ENCODE measurements at regions not wholly inside any gene's neighbourhood (a gene's known extent, or its start where the extent isn't known, plus 50 kb on each side); places are given as distances from the start of the nearest gene placed in this dataset.

DNA sequence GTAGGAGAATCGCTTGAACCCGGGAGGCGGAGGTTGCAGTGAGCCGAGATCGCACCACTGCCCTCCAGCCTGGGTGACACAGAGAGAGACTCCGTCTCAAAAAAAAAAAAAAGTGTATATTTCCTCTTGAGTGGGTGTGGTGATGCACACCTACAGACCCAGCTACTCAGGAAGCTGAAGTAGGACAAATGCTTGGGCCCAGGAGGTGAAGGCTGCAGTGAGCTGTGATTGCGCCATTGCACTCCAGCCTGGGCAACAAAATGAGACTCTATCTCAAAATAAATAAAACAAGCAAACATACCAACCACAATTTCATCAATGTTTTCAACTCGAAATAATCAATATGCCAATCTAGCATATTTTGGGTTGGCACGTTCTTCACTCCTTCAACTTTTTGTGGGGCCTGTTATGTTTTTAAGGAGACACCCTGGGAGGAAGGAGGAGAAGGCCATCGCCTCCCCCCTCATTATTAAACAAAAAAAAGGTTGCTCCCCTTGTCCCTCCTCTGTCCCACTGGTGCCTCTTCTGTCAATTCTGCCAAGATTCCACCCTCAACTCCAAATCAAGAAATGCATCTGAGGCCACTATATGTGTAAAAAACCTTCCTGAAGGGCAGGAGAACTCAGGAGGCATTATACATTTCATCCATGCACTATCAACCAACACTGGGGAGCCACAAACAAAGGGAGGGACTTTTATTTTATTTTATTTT lies 52.4 kb upstream of the ATF7IP2 start:
- Histone ChIP-seq H3K4me1 (ENCODE audit: insufficient read depth) (no peaks in the 10 kb centered on the region), H3K4me2 (no peak overlapping the region), H3K27ac (ENCODE audit: low read depth) (no peak overlapping the region), H3K9me2 (ENCODE audit: insufficient read depth) (no peaks in the 10 kb centered on the region), H4K20me1 (replicated peaks; ENCODE audit: insufficient read depth) (no peaks in the 10 kb centered on the region), H2AFZ (no peak overlapping the region; the same call in 1 of the 2 replicates), H3K4me3 (no peak overlapping the region), H3K27me3 (ENCODE audit: insufficient read depth) (no peaks in the 10 kb centered on the region), H3K36me3 (ENCODE audit: insufficient read depth) (no peaks in the 10 kb centered on the region), H3K79me2 (replicated peaks; ENCODE audit: insufficient read depth) (no peaks in the 10 kb centered on the region), H3F3A (replicated peaks; ENCODE audit: low read depth) (no peaks in the 10 kb centered on the region)
- DNase-seq (ENCODE audit: low spot score) (no peak), ATAC-seq (no peak)
- H3K9me3 Mint-ChIP-seq = peaks cover 10% of the 10 kb centered on the region
- TF ChIP-seq EZH2phosphoT487 (IDR thresholded peaks at IDR 0.05; ENCODE audit: unreplicated experiment) (no peak), STAT1 (IDR thresholded peaks at IDR 0.05; ENCODE audit: unreplicated experiment) (no peak), POLR2AphosphoS5 (IDR thresholded peaks at IDR 0.05; ENCODE audit: low read depth) (no peak), JUNB (IDR thresholded peaks at IDR 0.05; ENCODE audit: unreplicated experiment) (no peak)
- TF ChIP-seq, protein P1, sequence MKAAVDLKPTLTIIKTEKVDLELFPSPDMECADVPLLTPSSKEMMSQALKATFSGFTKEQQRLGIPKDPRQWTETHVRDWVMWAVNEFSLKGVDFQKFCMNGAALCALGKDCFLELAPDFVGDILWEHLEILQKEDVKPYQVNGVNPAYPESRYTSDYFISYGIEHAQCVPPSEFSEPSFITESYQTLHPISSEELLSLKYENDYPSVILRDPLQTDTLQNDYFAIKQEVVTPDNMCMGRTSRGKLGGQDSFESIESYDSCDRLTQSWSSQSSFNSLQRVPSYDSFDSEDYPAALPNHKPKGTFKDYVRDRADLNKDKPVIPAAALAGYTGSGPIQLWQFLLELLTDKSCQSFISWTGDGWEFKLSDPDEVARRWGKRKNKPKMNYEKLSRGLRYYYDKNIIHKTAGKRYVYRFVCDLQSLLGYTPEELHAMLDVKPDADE (IDR thresholded peaks at IDR 0.05) = no peak
- no peak overlapping the region for H3K4me3 Mint-ChIP-seq
- H3K27ac Mint-ChIP-seq = no peak overlapping the region
- H3K27me3 Mint-ChIP-seq (ENCODE audit: insufficient read depth, low read depth, poor library complexity) = peaks cover 6% of the 10 kb centered on the region
- no peaks in the 10 kb centered on the region for H3K4me1 Mint-ChIP-seq
- no peaks in the 10 kb centered on the region for H3K36me3 Mint-ChIP-seq (ENCODE audit: low read depth)

DNA sequence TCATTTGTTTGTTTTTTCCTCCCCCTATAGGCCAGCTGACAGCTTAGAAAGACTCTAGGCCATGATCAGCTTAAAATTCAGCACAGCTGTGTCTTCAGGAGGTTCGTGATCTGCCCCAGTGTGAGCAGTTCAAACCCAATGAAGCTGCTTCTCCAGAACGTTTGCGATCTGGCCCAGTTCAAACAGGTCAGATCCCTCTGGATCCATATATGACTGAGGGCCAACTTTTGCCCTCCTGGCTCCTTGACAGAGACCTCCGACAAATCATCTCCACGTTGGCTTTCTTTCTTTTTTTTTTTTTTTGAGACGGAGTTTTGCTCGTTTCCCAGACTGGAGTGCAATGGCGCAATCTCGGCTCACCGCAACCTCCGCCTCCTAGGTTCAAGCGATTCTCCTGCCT lies 50.2 kb upstream of the ATF7IP2 start:
- Histone ChIP-seq H3K27ac (ENCODE audit: low read depth) (no peak overlapping the region), H3K27me3 (ENCODE audit: insufficient read depth) (no peaks in the 10 kb centered on the region), H3K79me2 (replicated peaks; ENCODE audit: insufficient read depth) (no peaks in the 10 kb centered on the region), H3K4me3 (no peak overlapping the region), H4K20me1 (replicated peaks; ENCODE audit: insufficient read depth) (no peaks in the 10 kb centered on the region), H3K9me2 (ENCODE audit: insufficient read depth) (no peaks in the 10 kb centered on the region), H3F3A (replicated peaks; ENCODE audit: low read depth) (no peaks in the 10 kb centered on the region), H3K4me1 (ENCODE audit: insufficient read depth) (no peaks in the 10 kb centered on the region), H3K36me3 (ENCODE audit: insufficient read depth) (no peaks in the 10 kb centered on the region), H2AFZ (peak overlapping the region; percentile 85; the same call in 1 of the 2 replicates), H3K4me2 (no peak overlapping the region)
- Mint-ChIP-seq H3K27me3 (ENCODE audit: insufficient read depth, low read depth, poor library complexity) (peaks cover 8% of the 10 kb centered on the region), H3K4me1 (no peaks in the 10 kb centered on the region), H3K4me3 (no peak overlapping the region), H3K27ac (no peak overlapping the region), H3K9me3 (peaks cover 30% of the 10 kb centered on the region), H3K36me3 (ENCODE audit: low read depth) (peaks cover 16% of the 10 kb centered on the region)
- TF ChIP-seq ZNF114 (CRISPR knock-in tag; IDR thresholded peaks at IDR 0.05) (no peak), EZH2 (IDR thresholded peaks at IDR 0.05; ENCODE audit: low read depth, unreplicated experiment) (no peak)
- DNase-seq (ENCODE audit: low spot score) (no peak), ATAC-seq (no peak)

Data from GM23338 (cell line).